ENCODE measurements at regions not wholly inside any gene's neighbourhood (a gene's known extent, or its start where the extent isn't known, plus 50 kb on each side); places are given as distances from the start of the nearest gene placed in this dataset.

DNA sequence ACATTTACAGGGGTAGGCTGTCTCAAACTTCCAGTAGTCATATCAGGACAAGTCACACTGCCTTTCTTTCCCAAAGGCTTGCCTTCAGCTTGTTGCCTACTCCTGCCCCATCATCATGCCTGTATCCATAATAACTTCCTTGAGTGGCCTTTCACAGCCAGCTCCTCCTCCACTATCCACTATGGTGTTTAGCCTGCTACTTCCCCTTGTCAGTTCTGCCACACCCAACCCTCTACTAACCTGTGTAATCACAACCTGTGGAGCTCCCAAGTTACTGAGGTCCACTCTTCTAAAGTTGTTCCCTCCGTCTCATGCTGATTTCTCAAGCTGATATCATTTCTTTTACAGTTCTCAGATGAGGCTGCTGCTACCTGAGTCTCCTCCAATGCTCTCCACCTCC lies 159.9 kb downstream of the BMP4 start:
- Mint-ChIP-seq H3K4me3 (no peak overlapping the region), H3K4me1 (no peaks in the 10 kb centered on the region), H3K27me3 (ENCODE audit: low read depth in 3 of 3) (peaks cover 0 to 4% (median 4%) of the 10 kb centered on the region in 3 donors), H3K9me3 (peaks cover 4 to 14% (median 8%) of the 10 kb centered on the region in 7 donors), H3K27ac (no peak overlapping the region), H3K36me3 (no peaks in the 10 kb centered on the region)
- H2AFZ ChIP-seq (ENCODE audit: insufficient read depth, low read depth, low read length, poor library complexity, severe bottlenecking) = no peak overlapping the region
- no peaks in the 10 kb centered on the region for H3K27me3 ChIP-seq (ENCODE audit: control insufficient read depth in 2 of 2, insufficient read depth in 2 of 2, low read length in 2 of 2)
- 91% methylated on average over 1 of the region's 1 CpG for WGBS (ENCODE audit: insufficient coverage)
- intact Hi-C loops (cut with micrococcal nuclease) = no loop called here
- no peaks in the 10 kb centered on the region for H4K20me1 ChIP-seq (ENCODE audit: insufficient read depth, low read length)
- no peaks in the 10 kb centered on the region for H3K36me3 ChIP-seq (replicated peaks in 1 of 2; ENCODE audit: control insufficient read depth in 1 of 2, insufficient read depth in 2 of 2, low read length in 2 of 2)
- no peaks in the 10 kb centered on the region for H3K4me1 ChIP-seq (ENCODE audit: control insufficient read depth in 1 of 2, insufficient read depth in 2 of 2, low read length in 2 of 2)
- DNase-seq = no peak
- no peak overlapping the region for H3K27ac ChIP-seq (ENCODE audit: low read depth in 1 of 2, low read length in 2 of 2)
- H3K9ac ChIP-seq (ENCODE audit: insufficient read depth, low read length, poor library complexity, severe bottlenecking) = no peak overlapping the region
- H3K4me2 ChIP-seq (replicated peaks; ENCODE audit: extremely low read depth, low read length, poor library complexity, severe bottlenecking) = no peak overlapping the region
- H3K9me3 ChIP-seq (replicated peaks in 1 of 2; ENCODE audit: control insufficient read depth in 1 of 2, insufficient read depth in 1 of 2, low read length in 2 of 2) = peaks cover 0 to 9% of the 10 kb centered on the region in 2 donors
- H3K4me3 ChIP-seq (replicated peaks in 1 of 3; ENCODE audit: low read depth in 2 of 3, low read length in 3 of 3) = no peak overlapping the region
- H3K79me2 ChIP-seq (ENCODE audit: insufficient read depth, low read length) = no peaks in the 10 kb centered on the region
- TF ChIP-seq CTCF (IDR thresholded peaks at IDR 0.05) = no peak

GRCh38 chr14:53793790-53794505 lies 162.7 kb downstream of the BMP4 start:
- no peak for DNase-seq
- Mint-ChIP-seq H3K27me3 (ENCODE audit: low read depth in 3 of 3) (peaks cover 0 to 4% (median 3%) of the 10 kb centered on the region in 3 donors), H3K4me1 (no peaks in the 10 kb centered on the region), H3K27ac (no peak overlapping the region), H3K4me3 (no peak overlapping the region), H3K9me3 (peaks cover 0 to 8% (median 2%) of the 10 kb centered on the region in 7 donors), H3K36me3 (no peaks in the 10 kb centered on the region)
- Histone ChIP-seq H3K27ac (ENCODE audit: low read depth in 1 of 2, low read length in 2 of 2) (no peak overlapping the region), H3K36me3 (replicated peaks in 1 of 2; ENCODE audit: control insufficient read depth in 1 of 2, insufficient read depth in 2 of 2, low read length in 2 of 2) (no peaks in the 10 kb centered on the region), H4K20me1 (ENCODE audit: insufficient read depth, low read length) (no peaks in the 10 kb centered on the region), H3K4me1 (ENCODE audit: control insufficient read depth in 1 of 2, insufficient read depth in 2 of 2, low read length in 2 of 2) (no peaks in the 10 kb centered on the region), H3K4me3 (replicated peaks in 1 of 3; ENCODE audit: low read depth in 2 of 3, low read length in 3 of 3) (no peak overlapping the region), H2AFZ (ENCODE audit: insufficient read depth, low read depth, low read length, poor library complexity, severe bottlenecking) (no peak overlapping the region), H3K4me2 (replicated peaks; ENCODE audit: extremely low read depth, low read length, poor library complexity, severe bottlenecking) (no peak overlapping the region), H3K79me2 (ENCODE audit: insufficient read depth, low read length) (no peaks in the 10 kb centered on the region), H3K27me3 (ENCODE audit: control insufficient read depth in 2 of 2, insufficient read depth in 2 of 2, low read length in 2 of 2) (no peaks in the 10 kb centered on the region), H3K9ac (ENCODE audit: insufficient read depth, low read length, poor library complexity, severe bottlenecking) (no peak overlapping the region), H3K9me3 (replicated peaks in 1 of 2; ENCODE audit: control insufficient read depth in 1 of 2, insufficient read depth in 1 of 2, low read length in 2 of 2) (peaks cover 0 to 9% of the 10 kb centered on the region in 2 donors)
- no peak for TF ChIP-seq CTCF (IDR thresholded peaks at IDR 0.05)
- WGBS (ENCODE audit: insufficient coverage) = 100% methylated on average over 1 of the region's 2 CpGs
- intact Hi-C loops (cut with micrococcal nuclease) = no loop called here

Measured in CD14-positive monocyte (primary cell).